ENCODE measurements at regions not wholly inside any gene's neighbourhood (a gene's known extent, or its start where the extent isn't known, plus 50 kb on each side); places are given as distances from the start of the nearest gene placed in this dataset.

- no peak for TF ChIP-seq CTCF (IDR thresholded peaks at IDR 0.05)
- no peak for TF ChIP-seq POLR2A (IDR thresholded peaks at IDR 0.05)
- TF ChIP-seq POLR2AphosphoS5 (IDR thresholded peaks at IDR 0.05; ENCODE audit: insufficient read depth in 1 of 2, low read depth in 1 of 2), result no peak
Measured at GRCh38 chr13:34127523-34127922, 309.6 kb downstream of the RFC3 start.

Measured in vagina (tissue), 2 donors.